ENCODE measurements at regions not wholly inside any gene's neighbourhood (a gene's known extent, or its start where the extent isn't known, plus 50 kb on each side); places are given as distances from the start of the nearest gene placed in this dataset.
"Not testable (repeated sequence)": the region's sequence is repeated elsewhere in the genome, so short reads cannot be mapped to it uniquely, and the experiment has no call there.

DNA sequence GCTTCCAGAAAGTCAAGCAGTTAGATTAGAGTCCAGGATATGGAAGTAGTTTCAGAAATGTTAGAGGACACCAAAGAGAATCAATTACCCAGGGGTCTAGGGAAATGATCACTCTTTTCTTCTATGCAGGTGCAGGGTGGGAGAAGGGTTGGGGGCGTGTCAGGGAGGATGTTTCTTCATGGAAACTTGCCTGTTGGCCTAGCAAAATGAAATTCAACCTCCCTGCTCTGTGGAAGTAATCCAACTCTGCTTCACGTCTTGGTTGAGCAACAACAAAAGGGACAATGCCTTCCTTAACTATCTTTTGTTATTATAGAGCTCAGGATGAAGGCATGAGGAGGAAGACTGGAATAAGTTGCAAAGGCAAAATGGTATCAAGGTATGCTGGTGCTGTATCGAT is 210.8 kb upstream of the ETAA1 start:
- no peak for ATAC-seq (ENCODE audit: low FRiP score)
- DNase-seq (ENCODE audit: low spot score): no peak
- no peak for TF ChIP-seq CTCF (IDR thresholded peaks at IDR 0.05)

- TF ChIP-seq CTCF (IDR thresholded peaks at IDR 0.05): no peak
- ATAC-seq (ENCODE audit: low FRiP score): no peak
- DNase-seq (ENCODE audit: low spot score): no peak
These were observed 210.3 kb upstream of the ETAA1 start for GRCh38 chr2:67186871-67187270.

GRCh38 chr2:67195327-67195726 is 201.8 kb upstream of the ETAA1 start:
- ATAC-seq (ENCODE audit: low FRiP score); DNase-seq (ENCODE audit: low spot score): not testable (repeated sequence)

DNA sequence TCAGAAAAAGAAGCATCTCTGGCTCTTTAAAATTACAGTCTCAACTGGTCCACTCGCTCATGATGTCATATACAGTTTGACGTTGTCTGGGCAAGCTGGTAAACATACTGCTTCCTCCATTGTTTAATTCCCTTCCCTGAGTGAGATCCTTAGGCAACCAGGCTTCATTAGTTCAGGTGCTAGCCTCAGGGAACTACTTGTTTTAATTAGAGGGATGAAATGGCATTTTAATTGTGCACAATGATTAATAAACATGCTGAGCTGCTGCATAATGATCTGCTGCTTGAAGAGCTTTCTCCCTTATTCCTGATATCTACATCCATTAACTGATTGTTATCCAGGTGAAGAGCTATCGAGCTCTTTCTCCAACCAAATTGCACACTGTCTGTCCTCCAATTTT is 195.6 kb upstream of the ETAA1 start:
- DNase-seq (ENCODE audit: low spot score) (no peak), ATAC-seq (ENCODE audit: low FRiP score) (no peak)
- TF ChIP-seq CTCF (IDR thresholded peaks at IDR 0.05): no peak

DNA sequence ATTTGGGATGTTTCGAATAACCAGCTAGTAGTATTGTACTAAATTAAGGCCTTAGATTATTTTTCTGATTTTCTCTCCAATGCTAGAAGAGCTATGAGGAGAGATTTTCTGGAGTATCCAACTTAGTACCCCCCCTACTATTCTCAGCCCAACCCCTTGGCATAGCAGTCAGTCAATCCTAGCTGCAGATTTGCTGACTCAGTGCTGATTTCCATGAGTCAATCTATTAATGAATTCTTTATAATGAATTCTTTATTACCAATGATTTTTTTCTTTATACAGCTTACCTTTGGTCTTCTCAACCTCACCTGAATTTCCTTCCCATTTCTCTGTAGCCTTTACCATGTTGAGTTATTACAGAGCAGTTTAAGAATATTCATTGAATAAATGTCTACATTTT is 192.8 kb upstream of the ETAA1 start:
- no peak for ATAC-seq (ENCODE audit: low FRiP score)
- no peak for DNase-seq (ENCODE audit: low spot score)
- TF ChIP-seq CTCF (IDR thresholded peaks at IDR 0.05): no peak

DNA sequence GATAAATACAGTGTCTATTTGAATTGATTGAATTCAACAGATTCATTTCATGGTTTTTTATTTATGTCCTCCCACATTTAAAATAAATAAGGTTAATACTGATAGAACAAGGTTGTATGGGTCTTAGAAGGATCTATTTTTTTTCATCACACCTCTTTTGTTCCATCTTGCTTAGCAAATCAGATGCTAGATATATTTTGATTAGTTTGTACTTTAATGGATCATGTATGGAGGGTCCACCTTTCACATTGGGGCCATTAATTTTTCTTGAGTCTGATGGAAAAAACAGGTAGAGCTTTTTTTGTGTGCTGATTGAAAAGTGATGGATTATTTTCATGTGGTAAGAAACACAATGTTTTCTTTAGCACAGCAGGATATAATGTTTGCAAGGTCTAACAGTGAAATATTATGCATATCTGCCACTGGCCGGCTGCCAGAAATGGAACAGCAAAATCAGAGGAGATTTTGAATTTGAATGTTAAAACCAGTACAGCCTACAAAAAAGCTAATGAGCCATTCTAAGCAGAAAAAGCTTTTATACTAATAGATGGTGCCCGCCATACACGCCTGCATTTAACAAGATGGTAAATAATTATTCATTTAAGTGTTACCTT is 188.1 kb upstream of the ETAA1 start:
- no peak for TF ChIP-seq CTCF (IDR thresholded peaks at IDR 0.05)
- DNase-seq (ENCODE audit: low spot score): no peak
- no peak for ATAC-seq (ENCODE audit: low FRiP score)

GRCh38 chr2:67210430-67210829 is 186.7 kb upstream of the ETAA1 start:
- no peak for TF ChIP-seq CTCF (IDR thresholded peaks at IDR 0.05)
- ATAC-seq (ENCODE audit: low FRiP score) (no peak), DNase-seq (ENCODE audit: low spot score) (no peak)

- ATAC-seq (ENCODE audit: low FRiP score) (no peak), DNase-seq (ENCODE audit: low spot score) (no peak)
- no peak for TF ChIP-seq CTCF (IDR thresholded peaks at IDR 0.05)
These were observed 184.9 kb upstream of the ETAA1 start for GRCh38 chr2:67212203-67212602.
